ENCODE measurements at regions not wholly inside any gene's neighbourhood (a gene's known extent, or its start where the extent isn't known, plus 50 kb on each side); places are given as distances from the start of the nearest gene placed in this dataset.
"Not testable (repeated sequence)": the region's sequence is repeated elsewhere in the genome, so short reads cannot be mapped to it uniquely, and the experiment has no call there.

DNA sequence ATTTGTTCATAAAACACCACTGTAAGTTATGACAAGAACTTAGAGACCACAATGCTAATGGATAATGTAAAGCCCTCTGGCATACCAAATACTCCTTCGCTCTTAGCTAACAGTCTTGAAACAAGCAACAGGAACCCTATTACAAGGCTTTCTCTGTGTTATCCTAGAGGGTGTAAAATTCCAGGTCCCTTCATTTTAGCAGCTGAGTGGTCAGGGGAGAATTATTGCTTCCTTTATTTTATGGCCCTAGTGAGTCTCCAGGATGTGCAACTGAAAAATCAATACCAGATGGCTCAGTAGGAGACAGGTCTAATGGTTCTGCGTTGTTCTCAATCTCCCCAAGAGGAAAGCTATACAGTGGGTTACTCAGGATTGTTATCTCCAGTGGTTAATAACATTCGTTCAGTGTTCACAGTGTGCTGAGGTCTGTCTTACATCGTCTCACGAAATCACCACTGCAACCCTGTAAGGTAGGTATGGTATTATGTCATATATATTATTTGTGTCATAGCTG is 172.7 kb upstream of the CNOT2 start:
- DNase-seq (ENCODE audit: low spot score), result no peak

DNA sequence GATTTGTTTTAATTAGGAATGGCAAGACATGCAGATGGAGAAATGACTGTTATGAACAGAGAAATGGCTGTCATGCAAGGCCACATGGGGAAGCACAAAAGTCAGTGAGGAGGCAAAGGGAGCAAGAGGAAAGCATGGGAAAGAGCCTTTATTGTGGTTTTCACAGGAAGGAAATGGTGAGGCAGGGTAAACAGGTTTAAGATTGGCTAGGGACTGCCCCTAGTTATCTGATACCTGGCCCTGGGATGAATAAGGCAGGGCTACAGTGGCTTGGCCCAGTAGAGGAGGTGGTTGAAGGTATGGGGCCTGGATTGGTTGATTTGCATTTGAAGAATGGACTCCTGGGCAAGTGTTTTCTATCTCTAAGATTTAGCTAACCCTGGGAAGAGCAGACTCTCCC is 168.7 kb upstream of the CNOT2 start:
- no peak for DNase-seq (ENCODE audit: low spot score)

DNA sequence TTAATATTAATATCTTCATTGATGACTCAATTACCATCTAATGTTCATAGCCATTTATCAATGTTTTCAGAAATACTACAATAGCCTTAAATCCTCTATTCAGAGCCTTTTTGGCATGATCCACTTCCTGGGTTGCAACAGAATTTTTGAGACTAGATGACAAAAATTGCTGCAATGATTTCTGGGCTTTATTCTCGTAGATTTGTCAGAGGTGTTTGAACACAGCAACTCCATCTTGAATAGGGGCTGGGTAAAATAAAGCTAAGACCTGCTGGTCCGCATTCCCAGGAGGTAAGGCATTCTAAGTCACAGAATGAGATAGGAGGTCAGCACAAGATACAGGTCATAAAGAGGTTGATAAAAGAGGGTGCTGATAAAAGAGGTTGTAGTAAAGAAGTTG is 165.8 kb upstream of the CNOT2 start:
- no peak for DNase-seq (ENCODE audit: low spot score)

DNA sequence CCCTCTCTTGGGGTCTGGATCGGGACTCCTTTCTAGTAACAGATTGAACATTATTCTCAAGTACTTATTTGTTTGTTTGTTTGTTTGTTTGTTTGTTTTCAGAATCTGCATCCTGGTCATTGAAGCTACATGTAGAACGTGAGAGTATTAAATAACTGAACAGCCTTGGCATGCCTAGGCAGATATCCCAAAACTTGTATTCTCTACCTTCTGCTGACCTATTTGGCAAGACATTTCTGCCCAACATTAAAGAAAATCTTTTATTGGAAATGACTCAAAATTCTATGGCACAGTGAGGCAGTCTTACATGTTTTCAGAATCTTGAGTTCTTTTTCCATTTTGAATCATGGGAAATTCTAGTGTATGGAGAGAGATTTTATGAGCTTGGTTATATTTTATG is 165.1 kb upstream of the CNOT2 start:
- no peak for DNase-seq (ENCODE audit: low spot score)

DNA sequence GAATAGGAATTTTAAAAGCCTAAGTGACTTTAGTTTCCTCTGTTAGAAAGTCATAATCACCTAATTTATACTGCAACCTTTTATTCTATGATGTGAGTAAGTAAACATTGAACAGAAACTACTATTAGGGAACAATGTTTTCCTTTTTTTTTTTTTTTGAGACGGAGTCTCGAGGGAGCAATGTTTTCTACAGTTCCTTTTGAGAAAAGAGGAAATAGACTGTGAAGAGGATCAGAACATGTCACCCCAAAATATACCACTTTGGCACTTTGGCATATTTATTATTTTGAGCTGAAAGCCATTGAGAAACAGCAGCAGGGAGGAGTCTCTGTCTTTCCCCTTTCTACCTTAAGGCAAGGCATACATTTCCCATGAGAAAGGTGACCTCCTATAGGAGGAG is 162.7 kb upstream of the CNOT2 start:
- no peak for DNase-seq (ENCODE audit: low spot score)

DNA sequence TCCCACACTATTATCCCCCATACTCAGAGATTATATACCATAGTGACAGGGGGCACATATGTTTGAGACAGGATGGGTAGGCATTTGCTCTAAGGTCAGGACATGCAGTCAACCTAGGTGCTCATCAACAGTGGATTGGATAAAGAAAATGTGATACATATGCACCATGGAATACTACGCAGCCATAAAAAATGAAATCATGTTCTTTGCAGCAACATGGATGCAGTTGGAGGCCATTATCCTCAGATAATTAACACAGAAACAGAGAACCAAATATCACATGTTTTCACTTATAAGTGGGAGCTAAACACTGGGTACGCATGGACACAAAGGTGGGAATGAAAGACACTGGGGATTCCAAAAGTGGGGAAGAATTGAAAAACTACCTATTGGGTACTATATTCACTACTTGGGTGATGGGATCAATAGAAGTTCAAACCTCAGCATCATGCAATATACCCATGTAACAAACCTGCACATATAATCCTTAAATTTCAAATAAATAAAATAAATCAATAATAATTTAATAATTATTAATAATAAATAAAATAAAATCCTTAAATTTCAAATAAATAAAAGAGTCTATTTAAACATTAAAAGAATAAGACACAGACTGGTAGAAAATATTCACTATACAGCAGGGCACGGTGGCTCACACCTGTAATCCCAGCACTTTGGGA is 160.1 kb upstream of the CNOT2 start:
- no peak for DNase-seq (ENCODE audit: low spot score)

DNA sequence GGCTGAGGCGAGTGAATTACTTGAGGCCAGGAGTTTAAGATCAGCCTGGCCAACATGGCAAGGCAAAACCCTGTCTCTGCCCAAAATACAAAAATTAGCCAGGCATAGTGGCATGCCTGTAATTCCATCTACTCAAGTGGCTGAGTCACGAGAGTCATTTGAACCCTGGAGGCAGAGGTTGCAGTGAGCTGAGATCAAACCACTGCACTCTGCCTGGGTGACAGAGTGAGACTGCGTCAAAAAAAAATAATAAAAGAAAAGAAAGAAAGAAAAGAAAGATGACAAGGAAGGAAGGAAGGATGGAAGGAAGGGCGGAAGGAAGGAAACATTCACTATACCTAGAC is 159.6 kb upstream of the CNOT2 start:
- no peak for DNase-seq (ENCODE audit: low spot score)

DNA sequence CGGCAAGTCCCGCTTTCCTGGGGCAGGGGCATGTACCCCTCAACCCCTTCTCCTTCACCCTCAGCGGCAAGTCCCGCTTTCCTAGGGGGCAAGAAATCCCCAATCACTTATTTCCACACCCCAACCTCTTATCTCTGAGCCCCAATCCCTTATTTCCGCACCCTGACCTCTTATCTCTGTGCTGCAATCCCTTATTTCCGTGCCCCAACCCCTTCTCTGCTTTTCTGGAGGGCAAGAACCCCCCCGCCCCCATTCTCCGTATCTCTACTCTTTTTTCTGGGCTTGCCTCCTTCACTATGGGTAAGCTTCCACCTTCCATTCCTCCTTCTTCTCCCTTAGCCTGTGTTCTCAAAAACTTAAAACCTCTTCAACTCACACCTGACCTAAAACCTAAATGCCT is 156.9 kb upstream of the CNOT2 start:
- not testable (repeated sequence) for DNase-seq (ENCODE audit: low spot score)

DNA sequence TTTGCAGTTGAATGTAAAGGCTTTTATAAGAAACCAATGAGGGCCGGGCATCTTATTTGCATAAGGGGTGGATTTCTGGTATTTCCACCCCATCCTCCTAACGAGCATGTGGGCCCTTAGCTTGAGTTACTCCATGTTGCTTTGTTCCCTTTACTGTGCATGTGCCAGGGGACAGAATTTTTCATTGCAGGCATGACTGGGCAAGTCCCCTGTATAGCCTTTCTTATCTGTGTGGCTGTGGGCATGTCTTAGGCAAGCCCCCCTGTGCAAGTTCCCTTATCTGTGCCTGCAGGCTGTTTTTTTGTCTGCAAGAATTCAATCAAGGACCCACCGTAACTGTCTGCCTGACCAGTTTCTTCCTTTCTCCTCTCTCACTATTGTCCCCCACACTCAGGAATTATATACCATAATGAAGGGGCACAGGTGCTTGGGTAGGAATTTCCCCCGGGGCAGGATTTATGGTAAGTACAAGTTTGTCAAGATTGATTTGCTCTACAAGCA is 152.2 kb upstream of the CNOT2 start:
- DNase-seq (ENCODE audit: low spot score), result no peak

DNA sequence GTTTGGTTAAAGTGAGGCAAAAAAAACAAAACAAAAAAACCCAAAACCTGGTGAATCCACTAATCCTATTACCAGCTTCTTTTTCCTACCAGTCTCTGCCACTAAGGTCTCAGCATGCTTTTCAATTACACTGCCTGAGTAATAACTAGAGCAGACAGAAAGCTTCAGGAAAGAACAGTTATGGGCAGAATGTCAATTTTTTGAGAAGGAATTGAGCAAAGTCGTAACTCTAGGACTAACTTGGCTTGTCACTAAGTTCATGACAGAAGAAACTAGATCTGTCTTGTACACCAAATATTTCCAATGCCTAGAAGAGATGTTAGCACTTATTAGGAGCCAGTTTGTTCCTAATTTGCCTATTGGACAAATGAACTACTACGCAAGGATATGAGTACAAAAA is 148.8 kb upstream of the CNOT2 start:
- DNase-seq (ENCODE audit: low spot score), result no peak

DNA sequence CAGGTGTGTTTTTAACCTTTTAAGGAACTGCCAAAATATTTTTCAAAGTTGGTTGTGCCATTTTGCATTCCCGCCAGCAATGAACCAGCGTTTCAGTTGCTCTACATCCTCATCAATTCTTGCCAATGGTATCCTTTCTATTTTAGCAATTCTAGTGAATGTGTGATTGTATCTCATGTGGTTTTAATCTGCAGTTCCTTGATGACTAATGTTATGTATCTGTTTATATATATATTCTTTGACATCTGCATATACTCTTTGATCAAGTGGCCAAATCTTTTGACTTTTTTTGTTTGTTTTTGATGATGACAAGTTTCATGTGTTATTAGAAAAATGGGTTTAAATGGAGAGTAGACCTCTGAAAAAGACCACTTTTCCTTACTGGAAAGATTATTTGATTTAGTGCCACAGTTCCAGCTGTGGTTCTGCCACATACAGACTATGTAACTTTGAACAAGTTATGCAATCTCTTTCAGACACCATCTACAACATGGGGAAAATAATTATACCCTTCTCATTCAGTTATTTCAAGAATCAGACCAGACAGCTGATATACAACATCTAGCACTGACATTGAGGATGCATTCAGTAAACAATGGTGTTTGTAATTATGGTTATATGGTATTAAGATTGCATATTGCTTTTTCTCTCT is 146.3 kb upstream of the CNOT2 start:
- DNase-seq (ENCODE audit: low spot score), result no peak

DNA sequence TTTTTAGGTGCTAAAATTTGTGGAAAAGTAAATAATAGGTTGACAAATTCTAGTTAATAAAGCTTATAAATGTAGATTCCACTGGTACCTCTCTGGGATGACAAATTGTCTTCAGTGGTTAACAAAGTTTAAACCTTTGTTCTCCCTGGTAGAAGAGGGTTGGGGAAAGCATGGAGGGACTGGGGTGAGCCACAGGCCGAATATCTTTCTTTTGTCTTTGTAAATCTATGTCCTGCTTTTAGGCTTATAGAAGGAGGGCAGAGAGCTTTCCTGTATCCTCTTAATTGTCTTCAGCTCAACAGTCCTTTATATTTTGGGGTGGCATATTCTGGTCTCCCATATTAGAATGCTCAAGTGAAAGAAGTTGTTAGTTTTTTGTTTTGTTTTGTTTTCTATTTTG is 142.2 kb upstream of the CNOT2 start:
- no peak for DNase-seq (ENCODE audit: low spot score)

DNA sequence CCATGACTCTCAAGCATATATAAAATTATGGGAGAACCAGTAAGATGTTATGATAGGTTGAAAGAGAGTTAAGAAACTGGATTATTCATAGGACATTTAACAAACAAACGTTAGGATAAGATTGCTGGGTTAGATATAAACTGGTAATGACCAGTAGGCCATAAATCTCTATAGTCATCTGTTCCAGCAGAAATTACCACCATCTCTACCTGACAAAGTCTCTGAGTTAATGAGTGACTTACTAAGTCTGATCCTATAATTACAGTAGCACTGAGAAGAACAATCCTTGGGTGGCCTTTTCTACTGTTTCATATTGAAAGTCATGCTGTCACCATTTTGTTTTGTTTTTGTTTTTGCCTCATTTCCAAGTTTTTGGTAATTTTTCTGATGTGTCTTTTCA is 136.9 kb upstream of the CNOT2 start:
- no peak for DNase-seq (ENCODE audit: low spot score)

DNA sequence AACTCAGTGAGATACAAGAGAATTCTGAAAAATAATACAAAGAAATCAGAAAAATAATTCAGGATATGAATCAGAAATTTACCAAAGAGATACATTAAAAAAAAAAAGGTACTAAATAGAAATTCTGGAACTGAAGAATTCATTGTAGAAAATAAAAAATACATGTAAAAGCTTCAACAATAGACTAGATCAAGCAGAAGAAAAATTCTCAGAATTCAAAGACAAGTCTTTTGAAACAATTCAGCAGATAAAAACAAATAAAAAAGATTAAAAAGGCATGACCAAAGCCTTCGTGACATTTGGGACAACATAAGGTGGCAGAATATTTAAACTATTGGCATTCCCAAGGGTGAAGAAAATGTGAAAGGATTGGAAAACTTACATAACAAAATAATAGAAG is 133.1 kb upstream of the CNOT2 start:
- no peak for DNase-seq (ENCODE audit: low spot score)

DNA sequence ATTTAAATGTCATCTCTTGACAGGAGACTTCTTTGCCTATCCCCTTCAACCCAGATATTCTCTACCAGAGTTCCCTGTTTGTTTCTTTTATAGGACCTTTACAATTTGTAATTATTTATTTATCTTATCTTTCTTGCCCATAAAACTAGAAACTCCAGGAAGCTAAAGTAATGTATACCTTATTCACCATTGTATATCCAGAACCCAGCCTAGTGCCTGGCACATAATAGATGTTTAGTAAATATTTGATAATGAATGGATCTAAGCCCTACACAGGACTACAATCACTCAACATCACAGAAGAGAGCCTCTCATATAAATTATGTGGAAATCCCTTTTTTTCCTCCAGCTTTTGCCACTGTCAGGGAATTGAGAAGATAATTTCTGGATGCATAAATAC is 125.6 kb upstream of the CNOT2 start:
- no peak for DNase-seq (ENCODE audit: low spot score)

DNA sequence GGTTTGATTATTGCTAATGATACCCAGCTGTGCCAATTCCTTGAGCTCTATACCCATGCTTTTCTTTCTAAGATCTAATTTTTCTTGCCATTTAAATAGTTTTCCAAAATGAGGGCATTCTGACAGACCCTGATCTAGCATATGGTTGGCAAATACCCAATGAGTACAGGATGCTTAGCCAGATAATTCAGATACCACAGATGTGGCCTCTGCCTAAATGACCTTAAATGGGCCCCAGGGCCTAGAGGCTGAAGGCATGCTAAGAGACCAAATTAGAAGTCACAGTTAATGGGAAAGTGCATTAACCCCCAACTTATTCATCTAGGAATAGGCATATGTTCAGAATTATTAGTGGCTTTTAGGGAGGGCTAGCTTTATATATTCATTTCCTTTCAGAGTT is 122.3 kb upstream of the CNOT2 start:
- DNase-seq (ENCODE audit: low spot score), result no peak

DNA sequence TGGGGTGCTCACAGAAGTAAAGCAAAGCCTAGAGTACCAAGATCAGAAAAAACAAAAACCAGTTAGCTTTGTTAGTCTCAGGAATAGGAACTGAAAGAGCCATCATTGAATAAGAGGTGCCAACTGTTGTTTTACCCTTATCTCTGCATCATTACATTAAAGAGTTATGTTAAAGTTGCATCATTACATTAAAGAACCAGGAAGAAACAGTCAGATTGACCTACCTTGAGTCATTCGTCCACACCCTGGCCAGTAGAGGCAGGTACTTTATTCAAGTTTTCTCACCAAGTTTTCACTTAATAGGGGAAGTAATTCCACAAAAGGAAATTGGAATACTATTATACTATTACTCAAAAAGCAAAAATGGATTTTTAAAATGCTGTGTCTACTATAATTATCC is 121.7 kb upstream of the CNOT2 start:
- no peak for DNase-seq (ENCODE audit: low spot score)

DNA sequence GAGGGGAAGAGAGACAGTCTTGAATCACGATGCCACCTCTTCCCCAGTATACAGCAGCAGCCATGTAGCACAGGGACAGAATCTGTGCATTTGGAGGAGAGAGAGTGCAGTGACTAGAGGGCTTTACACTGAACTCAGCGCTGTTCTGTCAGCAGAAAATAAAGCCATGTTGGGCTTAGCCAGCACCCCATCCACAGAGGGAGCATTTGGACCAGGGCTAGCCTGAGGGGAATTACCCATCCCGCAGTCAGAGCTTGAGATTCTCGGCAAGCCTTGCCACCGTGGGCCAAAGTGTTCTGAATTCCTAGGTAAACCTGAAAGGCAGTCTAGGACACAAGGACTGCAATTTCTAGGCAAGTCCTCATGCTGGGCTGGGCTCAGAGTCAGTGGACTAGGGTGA is 120.4 kb upstream of the CNOT2 start:
- no peak for DNase-seq (ENCODE audit: low spot score)

DNA sequence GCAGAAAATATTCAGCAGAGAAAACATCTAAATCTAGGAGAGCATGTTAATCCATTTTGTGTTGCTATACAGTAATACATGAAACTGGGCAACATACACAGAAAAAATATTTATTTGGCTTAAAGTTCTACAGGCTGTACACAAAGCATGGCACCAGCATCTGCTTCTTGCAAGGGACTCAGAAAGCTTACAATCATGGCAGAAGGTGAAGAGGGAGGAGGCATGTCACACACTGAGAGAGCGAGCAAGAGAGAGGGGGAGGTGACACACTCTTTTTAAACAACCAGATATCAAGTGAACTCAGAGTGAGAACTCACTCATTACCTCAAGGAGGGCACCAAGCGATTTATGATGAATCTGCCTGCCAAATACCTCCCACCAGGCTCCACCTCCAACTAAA is 94.2 kb upstream of the CNOT2 start:
- no peak for DNase-seq (ENCODE audit: low spot score)

DNA sequence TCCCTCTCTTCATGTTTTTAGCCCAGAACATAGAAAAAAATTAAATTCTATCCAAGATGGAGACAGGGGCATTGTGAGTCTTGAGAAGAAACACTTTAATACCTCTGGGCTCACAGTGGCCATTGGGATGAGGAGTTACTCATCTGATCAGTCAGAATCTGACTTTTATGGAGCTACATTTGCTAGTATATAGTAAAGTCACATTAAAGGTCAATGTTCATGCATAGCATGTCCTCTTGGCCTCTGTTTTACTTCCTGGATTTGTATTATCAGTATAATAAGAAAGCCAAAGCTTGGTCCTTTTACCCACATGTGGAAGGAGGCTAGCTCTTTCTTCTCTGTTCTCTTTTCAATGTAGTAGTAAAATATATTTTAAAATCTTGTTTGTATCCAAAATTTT is 93.6 kb upstream of the CNOT2 start:
- DNase-seq (ENCODE audit: low spot score), result no peak

DNA sequence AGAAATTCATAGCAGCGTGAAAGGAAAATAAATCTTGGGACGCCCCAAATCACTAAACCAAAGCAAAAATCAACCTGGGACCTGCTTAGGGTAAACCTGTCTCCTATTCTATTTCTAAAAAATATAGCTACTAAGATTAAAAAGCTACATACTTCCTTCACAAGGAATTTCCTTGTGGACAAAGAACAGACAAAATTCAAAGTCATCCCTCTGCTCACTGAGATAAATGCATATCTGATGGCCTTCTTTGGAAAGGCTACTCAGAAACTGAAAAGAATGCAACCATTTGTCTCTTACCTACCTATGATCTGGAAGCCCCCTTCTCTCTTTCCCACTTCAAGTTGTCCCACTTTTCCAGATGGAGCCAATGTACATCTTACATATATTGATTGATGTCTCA is 93.0 kb upstream of the CNOT2 start:
- DNase-seq (ENCODE audit: low spot score), result no peak

DNA sequence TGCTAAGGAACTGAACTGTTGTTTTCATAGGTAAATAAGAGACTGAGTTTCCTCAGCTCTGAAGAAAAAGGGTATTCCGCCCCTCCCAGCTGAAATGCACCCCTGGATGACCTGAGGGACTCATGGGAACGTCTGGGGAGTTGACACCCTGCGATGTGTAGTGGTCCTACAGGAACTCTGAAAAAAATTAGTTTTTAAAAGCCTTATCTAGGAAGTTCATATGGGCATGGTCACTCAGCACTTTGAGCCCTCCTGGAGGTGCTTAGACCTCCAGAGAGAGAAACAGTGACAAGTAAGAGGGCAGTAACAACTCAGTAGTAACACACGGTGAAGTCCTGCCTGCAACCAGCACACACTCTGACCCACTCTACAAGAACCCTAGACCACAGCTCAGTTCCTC is 91.2 kb upstream of the CNOT2 start:
- DNase-seq (ENCODE audit: low spot score), result no peak

DNA sequence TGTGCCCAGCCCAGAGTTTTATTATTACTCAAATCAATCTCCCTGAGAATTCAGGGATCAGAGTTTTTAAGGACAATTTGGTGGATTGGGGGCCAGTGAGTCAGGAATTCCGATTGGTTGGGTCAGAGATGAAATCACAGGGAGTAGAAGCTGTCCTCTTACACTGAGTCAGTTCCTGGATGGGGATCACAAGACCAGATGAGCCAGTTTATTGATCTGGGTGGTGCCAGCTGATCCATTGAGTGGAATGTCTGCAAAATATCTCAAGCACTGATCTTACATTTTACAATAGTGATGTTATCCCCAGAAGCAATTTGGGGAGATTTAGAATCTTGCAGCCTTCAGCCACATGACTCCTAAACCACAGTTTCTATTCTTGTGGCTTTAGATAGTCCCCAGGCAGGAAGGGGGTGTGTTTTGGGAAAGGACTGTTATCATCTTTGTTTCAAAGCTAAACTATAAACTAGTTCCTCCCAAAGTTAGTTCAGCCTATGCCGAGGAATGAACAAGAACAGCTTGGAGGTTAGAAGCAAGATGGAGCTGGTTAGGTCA is 89.1 kb upstream of the CNOT2 start:
- DNase-seq (ENCODE audit: low spot score), result no peak

Measured in hepatic stellate cell (primary cell).